Keratinocyte (primary cell): ENCODE measurements at regions not wholly inside any gene's neighbourhood (a gene's known extent, or its start where the extent isn't known, plus 50 kb on each side); places are given as distances from the start of the nearest gene placed in this dataset.

Source experiments
- EZH2 ChIP-seq: IDR thresholded peaks from one replicate; pipeline ENCODE4 v1.6.1; 2012; ENCODE audit warnings: inconsistent platforms, mild to moderate bottlenecking, low read length, moderate library complexity
- TF ChIP-seq, protein P1 (sequence below), 3 experiments: IDR thresholded peaks in 1 of 3; conservative IDR thresholded peaks in 1 of 3; optimal IDR thresholded peaks in 1 of 3; 2 replicates in 2 of 3; 3 replicates in 1 of 3; pipeline versions ENCODE3 to v1.5.1; 2011; ENCODE audit warnings: low read length in 3 of 3, mild to moderate bottlenecking in 3 of 3, moderate library complexity in 2 of 3, control low read depth in 1 of 3, inconsistent platforms in 1 of 3; ENCODE audit not compliant: insufficient read depth in 2 of 3; ENCODE audit errors: extremely low read depth in 1 of 3

DNA sequence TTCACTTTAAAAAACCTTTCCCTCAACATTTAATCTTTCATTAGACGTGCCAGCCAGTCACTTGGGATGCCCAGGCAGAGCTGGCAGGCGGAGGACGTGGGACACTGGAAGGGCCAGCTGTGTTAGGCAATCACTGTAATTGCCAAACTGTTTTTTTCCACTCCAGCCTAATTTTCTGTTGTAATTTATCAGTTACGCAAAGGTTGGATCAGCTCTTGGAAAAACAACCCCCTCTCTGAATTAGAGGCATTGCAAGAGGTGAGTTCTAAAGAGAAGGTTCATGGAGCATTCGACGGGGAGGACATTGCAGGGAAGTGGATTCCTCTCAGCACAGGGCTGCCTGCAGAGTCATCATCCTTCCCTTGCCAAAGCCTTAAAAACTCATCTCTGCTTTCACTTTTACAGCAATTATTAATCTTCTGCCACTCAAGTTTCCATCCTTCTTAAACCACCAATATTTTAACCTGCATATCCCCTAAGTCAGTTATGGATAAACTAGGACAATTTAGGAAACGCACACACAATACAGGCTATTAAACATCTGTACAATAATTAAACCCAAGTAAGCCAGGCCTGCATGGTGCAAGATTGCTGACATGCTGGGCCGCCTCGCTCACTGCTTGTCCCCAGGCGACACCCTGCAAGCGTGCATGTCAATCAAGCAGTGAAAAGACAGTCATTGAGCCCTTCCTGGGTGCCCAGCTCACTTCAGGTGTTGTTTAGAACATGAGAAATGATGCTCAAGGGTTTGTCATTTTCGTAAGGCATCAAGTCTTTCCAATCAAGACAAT lies 272.3 kb upstream of the RNF32 start:
- TF ChIP-seq, protein P1, sequence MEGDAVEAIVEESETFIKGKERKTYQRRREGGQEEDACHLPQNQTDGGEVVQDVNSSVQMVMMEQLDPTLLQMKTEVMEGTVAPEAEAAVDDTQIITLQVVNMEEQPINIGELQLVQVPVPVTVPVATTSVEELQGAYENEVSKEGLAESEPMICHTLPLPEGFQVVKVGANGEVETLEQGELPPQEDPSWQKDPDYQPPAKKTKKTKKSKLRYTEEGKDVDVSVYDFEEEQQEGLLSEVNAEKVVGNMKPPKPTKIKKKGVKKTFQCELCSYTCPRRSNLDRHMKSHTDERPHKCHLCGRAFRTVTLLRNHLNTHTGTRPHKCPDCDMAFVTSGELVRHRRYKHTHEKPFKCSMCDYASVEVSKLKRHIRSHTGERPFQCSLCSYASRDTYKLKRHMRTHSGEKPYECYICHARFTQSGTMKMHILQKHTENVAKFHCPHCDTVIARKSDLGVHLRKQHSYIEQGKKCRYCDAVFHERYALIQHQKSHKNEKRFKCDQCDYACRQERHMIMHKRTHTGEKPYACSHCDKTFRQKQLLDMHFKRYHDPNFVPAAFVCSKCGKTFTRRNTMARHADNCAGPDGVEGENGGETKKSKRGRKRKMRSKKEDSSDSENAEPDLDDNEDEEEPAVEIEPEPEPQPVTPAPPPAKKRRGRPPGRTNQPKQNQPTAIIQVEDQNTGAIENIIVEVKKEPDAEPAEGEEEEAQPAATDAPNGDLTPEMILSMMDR (optimal IDR thresholded peaks at IDR 0.05 in 1 of 3, IDR thresholded peaks at IDR 0.05 in 1 of 3, conservative IDR thresholded peaks at IDR 0.05 in 1 of 3; ENCODE audit: extremely low read depth in 1 of 3, insufficient read depth in 2 of 3, low read length in 3 of 3) = no peak
- no peak for TF ChIP-seq EZH2
